ENCODE measurements at regions not wholly inside any gene's neighbourhood (a gene's known extent, or its start where the extent isn't known, plus 50 kb on each side); places are given as distances from the start of the nearest gene placed in this dataset.

DNA sequence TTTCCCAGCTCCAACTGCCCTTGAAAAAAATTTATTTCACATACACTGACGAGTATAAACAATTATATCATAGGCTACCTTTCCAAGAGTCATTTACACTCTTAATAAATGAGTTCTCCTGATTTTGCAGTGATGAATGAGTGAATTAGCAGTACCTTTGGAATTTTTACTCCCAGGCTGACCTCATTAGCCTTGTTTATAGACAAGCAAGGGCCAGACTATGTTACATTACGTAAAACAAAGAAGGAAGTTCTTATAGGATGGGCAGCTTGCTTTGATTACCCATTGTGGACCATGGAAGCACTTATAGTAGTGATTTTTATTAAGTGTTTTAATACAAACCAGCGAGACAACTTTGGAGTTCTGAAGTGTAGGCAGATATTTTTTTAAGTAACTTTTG is 112.9 kb upstream of the C1QTNF7 start:
- Mint-ChIP-seq H3K27me3 (no peaks in the 10 kb centered on the region), H3K36me3 (ENCODE audit: low read depth) (no peaks in the 10 kb centered on the region), H3K9me3 (no peaks in the 10 kb centered on the region), H3K4me3 (no peak overlapping the region), H3K4me1 (ENCODE audit: low read depth) (no peaks in the 10 kb centered on the region), H3K27ac (no peak overlapping the region)
- DNase-seq: no peak
- CTCF ChIA-PET: interaction anchor here (0.9 to 1.4 kb wide), 2 partner anchors 142 to 188 kb away, joined by 3 to 6 read pairs; no protein-coding TSS in a partner anchor
- intact Hi-C loops (cut with micrococcal nuclease): no loop called here
- POLR2A ChIA-PET: no interaction called here
- ATAC-seq: no peak
- TF ChIP-seq, protein P1, sequence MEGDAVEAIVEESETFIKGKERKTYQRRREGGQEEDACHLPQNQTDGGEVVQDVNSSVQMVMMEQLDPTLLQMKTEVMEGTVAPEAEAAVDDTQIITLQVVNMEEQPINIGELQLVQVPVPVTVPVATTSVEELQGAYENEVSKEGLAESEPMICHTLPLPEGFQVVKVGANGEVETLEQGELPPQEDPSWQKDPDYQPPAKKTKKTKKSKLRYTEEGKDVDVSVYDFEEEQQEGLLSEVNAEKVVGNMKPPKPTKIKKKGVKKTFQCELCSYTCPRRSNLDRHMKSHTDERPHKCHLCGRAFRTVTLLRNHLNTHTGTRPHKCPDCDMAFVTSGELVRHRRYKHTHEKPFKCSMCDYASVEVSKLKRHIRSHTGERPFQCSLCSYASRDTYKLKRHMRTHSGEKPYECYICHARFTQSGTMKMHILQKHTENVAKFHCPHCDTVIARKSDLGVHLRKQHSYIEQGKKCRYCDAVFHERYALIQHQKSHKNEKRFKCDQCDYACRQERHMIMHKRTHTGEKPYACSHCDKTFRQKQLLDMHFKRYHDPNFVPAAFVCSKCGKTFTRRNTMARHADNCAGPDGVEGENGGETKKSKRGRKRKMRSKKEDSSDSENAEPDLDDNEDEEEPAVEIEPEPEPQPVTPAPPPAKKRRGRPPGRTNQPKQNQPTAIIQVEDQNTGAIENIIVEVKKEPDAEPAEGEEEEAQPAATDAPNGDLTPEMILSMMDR (IDR thresholded peaks at IDR 0.05): no peak

DNA sequence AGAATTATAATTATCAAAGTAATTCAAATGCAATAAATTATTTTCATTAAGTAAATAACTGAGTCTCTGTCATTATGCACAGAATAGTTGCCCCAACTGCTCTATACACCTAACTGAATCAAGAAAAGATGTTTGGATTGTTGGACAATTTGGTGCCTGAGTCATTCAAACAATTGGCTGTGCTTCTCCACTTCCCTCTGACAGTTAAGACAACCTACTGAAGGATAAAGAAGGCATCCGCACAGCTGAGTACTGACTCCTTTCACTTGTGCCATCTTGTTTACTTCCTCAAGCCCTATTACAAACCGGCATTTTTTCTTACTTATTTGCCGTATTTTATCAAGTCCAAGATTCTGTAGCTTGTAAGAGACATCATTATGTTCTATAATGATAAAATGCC is 110.6 kb upstream of the C1QTNF7 start:
- H3K4me1 Mint-ChIP-seq (ENCODE audit: low read depth): no peaks in the 10 kb centered on the region
- DNase-seq (no peak), ATAC-seq (no peak)
- POLR2A ChIA-PET: no interaction called here
- CTCF ChIA-PET: no interaction called here
- no peaks in the 10 kb centered on the region for H3K27me3 Mint-ChIP-seq
- no peaks in the 10 kb centered on the region for H3K9me3 Mint-ChIP-seq
- H3K36me3 Mint-ChIP-seq (ENCODE audit: low read depth): no peaks in the 10 kb centered on the region
- intact Hi-C loops (cut with micrococcal nuclease): no loop called here
- H3K4me3 Mint-ChIP-seq: no peak overlapping the region
- no peak overlapping the region for H3K27ac Mint-ChIP-seq
- TF ChIP-seq, protein P1 (IDR thresholded peaks at IDR 0.05): no peak

DNA sequence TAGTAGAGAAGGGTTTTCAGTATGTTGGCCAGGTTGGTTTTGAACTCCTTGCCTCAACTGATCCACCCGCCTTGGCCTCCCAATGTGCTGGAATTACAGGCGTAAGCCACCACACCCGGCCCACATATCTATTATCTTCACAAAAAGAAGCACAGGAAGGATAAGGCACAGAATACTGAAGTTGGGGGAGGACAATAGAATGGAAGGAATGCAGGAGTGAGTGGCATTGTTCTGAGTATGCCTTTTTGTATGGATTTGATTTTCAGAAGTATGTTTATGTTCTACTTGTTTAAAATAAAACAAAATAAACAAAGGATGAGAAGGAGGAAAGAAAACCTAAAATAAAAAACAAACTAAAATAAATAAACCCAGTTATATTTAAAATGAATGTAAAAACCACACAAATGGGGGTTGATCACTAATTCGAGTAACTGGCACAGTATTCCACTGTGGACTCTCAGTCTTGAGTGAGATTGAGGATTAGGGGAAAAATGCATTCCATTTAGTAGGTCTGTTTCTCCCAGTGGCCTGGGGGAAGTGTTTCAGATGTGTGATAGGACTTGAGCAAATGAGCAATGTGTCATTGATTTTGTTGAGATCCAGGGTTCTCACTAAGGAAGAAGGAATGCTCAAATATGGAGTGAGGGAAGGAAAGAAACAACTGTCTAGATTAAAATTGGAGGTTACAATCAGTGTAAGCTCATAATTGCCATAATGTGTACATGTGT is 109.0 kb upstream of the C1QTNF7 start:
- ATAC-seq (no peak), DNase-seq (no peak)
- CTCF ChIA-PET: interaction anchor here (0.9 kb wide), 1 partner anchor 139 kb away, joined by 3 read pairs; no protein-coding TSS in a partner anchor
- no peak overlapping the region for H3K27ac Mint-ChIP-seq
- no peaks in the 10 kb centered on the region for H3K27me3 Mint-ChIP-seq
- intact Hi-C loops (cut with micrococcal nuclease): no loop called here
- TF ChIP-seq, protein P1 (IDR thresholded peaks at IDR 0.05): no peak
- POLR2A ChIA-PET: no interaction called here
- no peaks in the 10 kb centered on the region for H3K36me3 Mint-ChIP-seq (ENCODE audit: low read depth)
- no peaks in the 10 kb centered on the region for H3K9me3 Mint-ChIP-seq
- no peak overlapping the region for H3K4me3 Mint-ChIP-seq
- H3K4me1 Mint-ChIP-seq (ENCODE audit: low read depth): no peaks in the 10 kb centered on the region

DNA sequence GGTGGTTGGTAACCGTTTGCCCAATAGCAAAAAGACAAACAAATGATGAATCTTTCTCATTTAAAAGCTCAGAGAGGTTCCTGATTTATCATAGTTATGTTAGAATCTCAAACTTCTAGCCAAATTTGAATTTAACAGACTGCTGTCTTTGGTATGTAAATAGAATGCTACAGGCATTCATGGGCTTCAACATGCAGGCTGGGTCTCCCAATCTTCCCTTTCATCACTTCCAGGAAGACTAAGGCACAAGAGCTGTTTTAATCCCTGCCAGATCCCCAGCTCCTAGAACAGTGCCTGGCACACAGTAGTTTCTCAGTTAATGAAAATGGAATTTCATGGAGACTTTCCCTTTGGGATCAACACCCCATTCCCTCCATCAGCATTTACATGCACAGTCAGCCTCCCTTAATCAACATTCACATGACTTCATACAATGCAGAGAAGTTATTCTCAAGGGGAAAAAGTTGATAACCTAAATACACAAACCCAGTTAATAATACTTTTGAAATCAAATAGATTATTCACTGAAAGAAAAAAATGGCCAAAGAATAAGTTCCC is 107.6 kb upstream of the C1QTNF7 start:
- POLR2A ChIA-PET: no interaction called here
- no peaks in the 10 kb centered on the region for H3K36me3 Mint-ChIP-seq (ENCODE audit: low read depth)
- intact Hi-C loops (cut with micrococcal nuclease): no loop called here
- DNase-seq (no peak), ATAC-seq (no peak)
- H3K9me3 Mint-ChIP-seq: no peaks in the 10 kb centered on the region
- H3K27me3 Mint-ChIP-seq: no peaks in the 10 kb centered on the region
- no peak overlapping the region for H3K27ac Mint-ChIP-seq
- CTCF ChIA-PET: no interaction called here
- H3K4me3 Mint-ChIP-seq: no peak overlapping the region
- peaks cover 6% of the 10 kb centered on the region for H3K4me1 Mint-ChIP-seq (ENCODE audit: low read depth)
- TF ChIP-seq, protein P1 (IDR thresholded peaks at IDR 0.05): no peak

DNA sequence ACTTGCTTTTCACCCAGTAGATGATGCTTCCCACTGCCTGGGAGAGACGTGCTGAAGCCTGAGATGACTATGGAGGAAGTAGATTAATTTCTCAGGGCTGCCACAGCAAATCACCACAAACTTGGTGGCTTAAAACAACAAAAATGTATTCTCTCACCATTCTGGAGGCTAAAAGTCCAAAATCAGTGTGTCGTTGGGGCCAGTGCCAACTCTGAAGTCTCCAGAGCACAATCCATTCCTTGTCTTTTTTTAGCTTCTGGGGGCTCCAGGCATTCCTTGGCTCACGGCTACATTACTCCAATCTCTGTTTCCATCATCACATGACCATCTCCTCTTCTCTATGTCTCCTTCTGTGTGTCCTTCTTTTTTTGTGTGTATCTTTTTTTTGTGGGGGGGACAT is 105.8 kb upstream of the C1QTNF7 start:
- intact Hi-C loops (cut with micrococcal nuclease): no loop called here
- Mint-ChIP-seq H3K36me3 (ENCODE audit: low read depth) (no peaks in the 10 kb centered on the region), H3K27ac (no peak overlapping the region), H3K27me3 (no peaks in the 10 kb centered on the region), H3K4me1 (ENCODE audit: low read depth) (peaks cover 6% of the 10 kb centered on the region), H3K4me3 (no peak overlapping the region), H3K9me3 (no peaks in the 10 kb centered on the region)
- ChIA-PET CTCF (no interaction called here), POLR2A (no interaction called here)
- TF ChIP-seq, protein P1 (IDR thresholded peaks at IDR 0.05): no peak
- ATAC-seq (no peak), DNase-seq (no peak)
